ENCODE measurements at regions not wholly inside any gene's neighbourhood (a gene's known extent, or its start where the extent isn't known, plus 50 kb on each side); places are given as distances from the start of the nearest gene placed in this dataset.
"Not testable (repeated sequence)": the region's sequence is repeated elsewhere in the genome, so short reads cannot be mapped to it uniquely, and the experiment has no call there.

DNA sequence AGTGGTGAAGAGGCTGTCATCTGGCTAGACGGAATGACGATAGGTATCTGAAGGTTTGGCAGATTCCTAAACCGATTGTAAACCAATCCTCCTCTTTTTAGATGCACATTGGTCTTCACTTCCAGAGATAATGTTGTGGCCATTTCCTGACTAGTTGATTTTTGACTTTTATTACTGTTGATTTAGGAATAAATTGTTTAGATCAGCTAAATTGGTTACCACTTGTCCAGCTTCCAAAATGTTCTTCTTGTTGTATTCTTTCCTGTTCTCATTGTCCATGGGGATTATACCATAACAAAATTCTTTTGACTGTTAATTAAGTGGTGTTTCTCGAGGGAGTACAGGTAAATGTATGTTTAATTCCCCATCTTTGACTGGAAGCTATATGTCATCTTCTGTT lies 119.7 kb downstream of the MACROH2A1 start:
- no peak for DNase-seq

DNA sequence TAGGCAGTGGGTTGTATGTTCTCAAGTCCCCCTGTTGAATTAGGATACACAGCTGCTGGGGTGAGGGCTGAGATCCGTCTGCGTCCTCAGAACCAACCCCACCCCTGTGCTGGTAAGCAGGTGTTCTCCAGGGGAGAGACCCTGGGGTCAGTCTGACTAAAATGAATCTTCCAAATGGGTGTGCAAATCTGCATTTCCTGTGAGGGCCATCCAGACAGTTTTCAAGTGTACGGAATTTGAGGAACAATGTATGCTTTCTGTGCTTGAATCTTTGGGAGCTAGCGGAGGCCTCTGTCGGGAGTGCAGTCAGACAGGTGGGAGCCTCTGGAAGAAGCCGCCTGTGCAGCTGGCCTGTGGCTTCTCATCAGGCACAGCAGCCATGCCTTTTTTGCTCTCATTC lies 122.9 kb downstream of the MACROH2A1 start:
- DNase-seq: no peak

DNA sequence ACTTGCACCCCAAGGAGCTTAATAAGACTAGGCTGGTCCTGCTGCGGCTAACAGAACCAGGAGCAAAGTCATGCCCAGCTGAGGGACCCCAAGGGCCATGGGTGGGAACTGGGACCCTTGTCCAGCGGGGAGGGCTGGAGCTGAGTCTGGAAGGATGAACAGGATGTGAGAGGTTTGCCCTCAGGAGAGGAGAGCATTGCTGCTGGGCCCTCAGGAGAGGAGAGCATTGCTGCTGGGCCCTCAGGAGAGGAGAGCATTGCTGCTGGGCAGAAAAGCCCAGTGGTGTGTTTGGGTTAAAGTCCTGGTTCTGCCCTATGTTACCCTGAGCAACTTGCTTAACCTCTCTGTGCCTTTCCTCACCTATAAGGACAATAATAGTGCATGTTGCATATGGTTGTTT lies 125.8 kb downstream of the MACROH2A1 start:
- DNase-seq: no peak

DNA sequence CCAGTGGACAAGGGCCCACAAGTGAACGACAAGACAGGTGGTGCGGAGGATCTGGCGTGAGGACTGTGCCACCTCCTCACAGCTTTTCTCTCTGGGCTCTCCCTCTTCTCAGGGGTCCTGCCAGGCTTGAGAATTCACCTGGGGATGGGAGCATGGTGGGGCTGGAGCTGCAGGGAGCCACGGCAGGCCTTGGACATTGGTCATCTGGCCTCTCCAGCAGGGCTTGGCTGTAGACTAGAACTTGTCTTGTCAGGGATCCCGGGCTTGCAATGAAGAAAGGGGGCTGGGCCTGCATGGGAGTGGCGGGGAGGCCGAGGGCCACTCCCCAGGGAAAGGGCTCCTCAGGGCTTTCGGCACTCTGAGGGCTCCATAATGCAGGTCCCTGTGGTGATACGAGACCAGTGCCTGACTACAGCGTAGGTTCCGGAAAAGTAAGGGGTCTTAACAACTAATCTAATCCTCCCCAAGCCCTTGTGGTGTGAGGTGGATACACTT lies 126.7 kb downstream of the MACROH2A1 start:
- DNase-seq: no peak

DNA sequence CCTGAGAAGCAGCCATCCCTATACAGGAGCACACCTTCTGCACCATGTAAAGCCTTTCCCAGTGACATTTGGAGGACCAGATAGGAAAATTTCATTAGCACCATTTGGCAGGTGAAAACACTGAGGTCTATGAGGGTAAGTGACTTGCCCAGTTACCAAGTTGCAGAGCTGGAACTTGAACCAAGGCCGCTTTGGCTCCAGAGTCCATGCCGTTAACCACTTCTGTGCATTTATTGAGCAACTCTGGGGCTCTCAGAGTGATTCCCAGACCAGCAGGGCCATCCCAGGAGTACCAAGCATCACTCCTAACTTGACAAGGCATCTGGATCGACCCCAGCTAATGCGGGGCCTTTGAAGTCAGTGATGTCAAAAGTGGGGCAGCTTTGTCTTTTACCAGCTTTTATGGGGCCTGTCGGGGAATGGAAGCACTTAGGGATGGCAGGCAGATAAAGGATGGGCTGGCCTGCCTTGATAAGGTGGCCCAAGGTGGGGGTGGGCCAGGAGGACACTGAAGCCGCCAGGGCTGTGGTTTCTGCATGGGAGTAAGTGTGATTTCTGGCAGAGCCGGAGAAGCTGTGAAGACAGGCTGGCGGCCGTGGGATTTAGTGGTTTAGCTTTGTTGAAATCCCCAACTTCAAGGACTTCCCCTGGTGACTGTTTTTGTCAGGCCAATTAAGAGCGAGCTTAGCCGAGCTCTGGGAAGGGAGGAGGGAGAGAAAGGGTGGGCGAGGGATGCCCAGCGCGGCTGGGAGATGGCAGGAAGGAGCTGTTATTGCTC lies 127.3 kb downstream of the MACROH2A1 start:
- no peak for DNase-seq

DNA sequence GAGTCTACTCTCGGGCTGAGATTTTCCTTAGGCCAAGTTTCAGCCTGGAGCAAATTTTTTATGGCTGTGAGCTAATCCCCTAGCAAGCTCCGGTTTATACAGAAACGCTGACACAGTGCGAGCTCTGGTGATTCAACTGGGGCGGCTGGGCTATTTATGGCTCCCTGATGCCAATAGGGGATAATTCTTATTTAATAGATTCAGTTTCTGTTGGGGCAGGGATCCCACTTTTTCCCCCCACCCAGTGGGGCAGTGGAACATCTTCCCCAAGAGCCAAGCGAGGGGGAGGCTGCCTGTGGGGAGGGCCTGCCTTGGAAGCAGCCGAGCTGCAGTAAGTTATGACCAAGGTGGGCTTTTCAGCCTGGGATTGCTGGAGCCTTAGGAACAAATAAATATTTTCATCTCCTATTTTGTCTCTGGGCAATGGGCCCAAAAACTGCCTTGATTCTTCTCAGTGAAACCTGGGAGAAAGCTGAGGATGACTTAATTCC lies 129.1 kb downstream of the MACROH2A1 start:
- DNase-seq: peak; percentile 89

DNA sequence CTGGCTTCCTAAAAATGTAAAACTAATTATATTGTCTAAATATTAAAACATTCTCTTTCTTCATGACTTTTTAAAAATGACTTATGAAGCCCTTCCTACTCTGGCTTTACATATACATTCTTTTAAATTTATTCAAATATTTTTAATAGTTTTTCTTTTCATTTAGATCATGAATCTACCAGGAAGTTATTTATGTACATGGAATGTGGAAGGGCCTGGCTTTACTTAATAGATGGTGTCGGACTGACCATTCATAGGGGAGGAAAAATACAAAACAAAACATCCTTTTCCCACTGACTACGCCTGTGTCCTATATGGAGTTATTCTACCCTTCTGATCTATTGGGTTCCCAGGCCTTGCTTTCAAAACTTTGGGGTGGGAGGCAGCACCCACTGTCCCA lies 129.8 kb downstream of the MACROH2A1 start:
- DNase-seq: peak; percentile 73

DNA sequence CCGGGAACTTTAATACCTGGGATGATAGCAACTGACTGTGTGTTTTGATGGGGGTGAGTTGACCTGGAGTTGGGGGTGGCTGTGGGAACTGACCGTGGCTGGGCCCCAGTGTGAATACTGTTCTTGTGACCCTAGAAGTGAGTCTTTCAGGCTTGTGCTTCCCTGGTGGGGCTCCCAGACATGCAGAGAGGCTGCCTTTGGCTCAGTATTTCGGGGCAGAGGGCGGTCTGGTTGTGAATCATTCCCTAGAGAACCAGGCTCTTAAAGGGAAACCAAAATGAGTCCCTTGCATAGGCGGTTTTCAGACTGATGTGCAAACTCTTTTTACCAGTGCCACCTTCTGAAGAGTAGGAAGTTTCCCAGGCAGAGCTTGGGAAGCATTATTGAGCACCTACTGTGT lies 132.1 kb downstream of the MACROH2A1 start:
- peak; percentile 75 for DNase-seq

DNA sequence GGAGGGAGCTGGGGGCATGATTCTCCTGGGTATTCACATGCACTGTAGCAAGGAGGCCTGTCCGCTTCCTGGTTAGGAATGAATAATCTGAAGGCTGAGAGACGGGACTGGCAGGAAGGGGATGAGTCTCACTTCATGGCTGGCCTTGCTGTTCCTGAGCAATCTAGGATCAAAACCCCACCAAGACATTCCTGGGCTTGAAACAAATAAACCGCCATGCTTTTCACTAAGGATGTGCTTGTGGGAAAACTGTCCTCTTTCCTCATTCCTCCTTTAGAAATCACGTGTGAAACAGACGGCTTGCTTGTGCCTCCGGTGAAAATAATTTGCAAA lies 132.8 kb downstream of the MACROH2A1 start:
- DNase-seq: peak; percentile 64

DNA sequence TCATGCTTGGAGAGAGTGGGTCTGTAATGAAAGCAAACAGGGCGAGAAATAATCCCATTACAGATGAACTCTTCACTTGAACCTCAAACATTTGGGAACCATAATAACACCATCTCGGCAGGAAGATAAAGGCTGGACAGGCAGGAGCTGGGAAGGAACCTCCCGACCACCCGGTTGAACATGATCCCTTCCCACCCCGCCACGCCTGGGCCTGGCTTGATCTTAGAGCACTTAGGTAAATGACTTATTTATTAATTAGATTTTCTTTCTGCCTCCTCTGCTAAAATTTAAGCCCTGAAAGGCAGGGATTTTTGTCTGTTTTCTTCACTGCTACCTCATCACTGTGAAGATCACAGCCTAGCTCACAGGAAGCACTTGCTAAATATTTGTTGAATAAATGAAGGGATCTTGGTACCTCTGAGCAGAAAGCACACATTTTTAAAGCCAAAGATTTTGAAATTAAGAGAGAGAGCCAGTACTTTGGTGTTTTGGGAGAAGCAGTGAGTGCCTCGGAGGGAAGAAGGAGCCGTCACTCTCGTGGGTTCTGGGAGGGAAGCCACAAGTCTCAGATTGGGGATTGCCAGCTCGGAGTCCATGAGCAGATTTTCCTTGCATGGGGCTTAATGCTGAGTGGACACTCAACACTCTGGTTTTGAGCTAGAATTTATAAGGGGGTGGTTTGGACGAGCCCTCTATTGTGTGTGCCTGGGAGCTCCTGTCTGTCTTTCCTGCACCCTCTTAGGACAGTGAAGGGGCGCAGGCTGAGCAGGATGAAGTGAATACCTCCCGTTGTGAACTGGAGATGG lies 133.3 kb downstream of the MACROH2A1 start:
- no peak for DNase-seq

DNA sequence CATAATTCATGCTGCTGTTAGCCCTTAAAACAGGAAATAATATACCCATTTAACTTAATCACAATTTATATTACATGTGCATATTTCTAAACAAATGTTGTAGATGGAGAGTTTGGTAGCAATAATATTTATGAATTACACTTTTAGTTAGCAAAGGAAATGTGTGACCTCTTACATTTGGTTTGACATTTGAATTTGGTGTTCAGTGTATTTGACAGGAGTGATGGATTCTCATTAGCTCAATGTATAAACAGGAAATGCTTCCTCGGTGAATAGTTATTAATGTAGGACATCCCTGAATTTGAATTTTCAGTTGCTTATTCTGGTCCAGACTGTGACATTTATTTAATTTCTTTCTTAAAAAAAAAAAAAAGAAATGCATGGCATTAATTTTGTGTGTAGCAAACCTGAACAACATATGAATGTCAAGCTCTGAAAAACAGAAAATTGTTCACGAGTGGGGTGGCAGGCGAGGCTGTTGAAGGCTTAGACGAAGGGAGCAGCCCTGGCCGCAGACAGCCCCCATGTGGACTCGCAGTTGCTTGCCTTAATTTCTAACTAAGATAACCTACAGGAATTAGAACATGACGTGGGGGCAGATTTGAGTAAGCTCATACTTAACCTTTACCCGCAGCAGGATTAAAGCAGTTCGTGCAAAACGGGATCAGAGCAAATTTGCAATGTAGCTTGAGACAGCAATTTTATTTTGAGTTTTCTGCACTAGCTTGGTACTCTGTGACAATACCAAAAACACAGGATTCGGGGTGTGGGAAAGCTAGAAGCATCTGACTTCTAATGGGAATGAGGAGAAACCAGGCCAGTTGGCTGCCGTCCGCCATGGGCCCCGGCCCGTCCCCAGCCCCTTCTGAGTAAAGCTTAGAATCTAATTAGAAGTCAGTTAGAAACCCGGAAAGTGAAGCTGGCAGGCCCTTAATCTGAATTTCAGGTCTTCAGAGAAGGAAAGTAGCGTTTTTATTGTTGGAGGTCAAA lies 134.3 kb downstream of the MACROH2A1 start:
- DNase-seq: peak; percentile 88

DNA sequence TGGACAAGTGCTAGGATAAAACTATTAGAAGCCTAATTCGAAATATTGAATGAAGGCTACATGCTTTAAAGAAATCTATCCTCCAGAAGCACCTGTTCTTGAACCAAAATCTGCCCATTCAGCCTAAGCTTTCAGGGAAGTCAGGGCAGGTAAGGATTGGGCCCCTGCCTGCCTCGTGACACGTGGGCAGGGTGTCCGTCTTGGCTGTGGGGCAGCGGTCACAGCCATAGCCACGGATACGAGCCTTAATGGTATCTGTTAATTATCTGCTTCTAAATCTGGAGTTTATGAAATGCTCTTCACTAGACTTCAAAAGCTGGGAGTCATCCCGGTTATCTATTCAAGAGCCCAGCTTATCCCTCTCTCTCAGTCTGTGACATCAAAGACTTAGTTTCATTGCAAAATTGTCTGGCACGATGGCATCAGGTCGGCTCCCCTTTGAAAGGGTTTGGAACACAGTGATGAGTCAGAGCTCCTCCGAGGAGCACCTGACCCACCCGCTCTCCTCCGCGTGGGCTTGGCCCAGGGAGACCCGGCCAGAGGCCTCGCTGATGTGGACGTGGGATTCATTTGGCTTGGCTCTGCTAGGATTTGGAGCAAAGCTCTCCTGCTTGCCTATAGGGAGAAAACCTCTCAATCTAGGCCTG lies 135.9 kb downstream of the MACROH2A1 start:
- no peak for DNase-seq

DNA sequence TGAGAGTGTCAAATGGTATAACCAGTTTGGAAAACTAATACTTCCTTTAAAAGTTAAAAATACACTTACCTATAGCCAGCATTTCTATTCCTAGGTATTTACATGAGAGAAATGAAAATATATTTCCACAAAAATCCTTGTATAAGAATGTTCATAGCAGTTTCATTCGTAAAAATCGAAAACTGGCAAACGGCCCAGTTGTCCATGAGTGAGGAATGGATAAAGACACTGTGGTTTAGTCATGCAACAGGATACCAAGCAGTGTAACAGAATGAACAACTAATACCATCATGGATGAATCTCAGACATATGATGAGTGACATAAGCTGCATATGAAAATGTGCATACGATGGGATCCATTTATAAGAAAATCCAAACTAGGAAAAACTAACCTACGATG lies 136.7 kb downstream of the MACROH2A1 start:
- peak; percentile 48 for DNase-seq

DNA sequence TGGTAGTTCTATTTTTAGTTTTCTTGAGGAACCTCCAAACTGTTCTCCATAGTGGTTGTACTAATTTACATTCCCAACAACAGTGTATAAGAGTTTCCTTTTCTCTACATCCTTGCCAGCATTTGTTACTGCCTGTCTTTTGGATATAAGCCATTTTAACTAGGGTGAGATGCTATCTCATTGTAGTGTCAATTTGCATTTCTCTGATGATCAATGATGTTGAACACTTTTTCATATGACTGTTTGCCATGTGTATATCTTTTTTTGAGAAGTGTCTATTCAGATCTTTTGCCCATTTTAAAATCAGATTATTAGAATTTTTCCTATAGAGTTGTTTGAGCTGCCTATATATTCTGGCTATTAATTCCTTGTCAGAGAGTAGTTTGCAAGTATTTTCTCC lies 138.9 kb downstream of the MACROH2A1 start:
- not testable (repeated sequence) for DNase-seq

DNA sequence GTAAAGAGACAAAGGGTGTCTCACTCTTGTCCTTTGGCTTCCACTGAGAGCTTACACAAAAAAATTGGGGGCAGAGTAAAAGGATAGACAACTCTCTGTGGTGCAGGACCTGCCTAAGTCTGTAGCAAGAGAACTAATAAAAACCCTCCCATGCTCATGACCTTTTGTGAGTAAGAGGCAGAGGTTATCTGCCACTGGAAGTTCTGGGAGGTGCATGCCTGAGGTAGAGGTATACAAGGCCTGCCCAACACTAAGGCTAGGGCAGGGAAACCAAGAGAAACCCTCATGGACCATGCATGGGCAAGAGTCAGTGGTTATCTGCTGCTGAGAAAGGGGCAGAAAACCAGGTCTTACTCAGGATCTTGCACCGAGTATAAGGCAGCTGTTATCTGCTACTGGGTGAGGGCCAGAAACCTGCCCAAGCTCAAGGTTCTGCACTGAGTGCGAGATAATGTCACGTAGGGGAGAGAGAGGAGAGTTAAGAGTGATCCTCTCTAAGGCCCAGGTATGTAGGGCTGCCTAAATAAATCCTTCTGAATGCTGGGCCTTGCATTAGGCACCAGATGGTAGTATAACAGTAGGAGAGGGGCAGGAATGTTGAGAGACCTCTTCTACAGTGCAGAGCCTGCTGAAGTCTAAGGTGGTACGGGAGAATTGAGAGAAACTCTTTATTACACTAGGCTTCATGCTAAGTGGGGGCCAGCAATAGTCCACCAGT lies 143.4 kb downstream of the MACROH2A1 start:
- DNase-seq: no peak

DNA sequence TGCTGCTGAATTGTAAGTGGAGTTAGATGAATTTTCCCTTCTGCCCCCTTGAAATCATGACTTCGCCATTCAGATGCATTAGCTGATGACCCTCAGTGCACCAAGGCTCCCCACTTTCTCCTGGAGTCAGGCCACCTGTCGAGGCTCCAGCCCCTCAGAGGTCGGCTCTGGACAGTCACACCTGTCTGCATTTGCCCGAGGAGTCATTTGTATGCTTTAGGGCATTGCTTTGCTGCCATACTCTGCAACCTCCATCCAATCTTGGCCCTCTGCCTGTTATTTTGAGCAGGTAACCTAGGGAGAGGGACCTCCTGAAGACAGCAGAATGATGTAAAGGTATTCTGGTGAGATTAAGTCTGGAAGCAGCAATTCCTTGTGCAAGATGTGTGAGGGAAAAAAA lies 144.8 kb downstream of the MACROH2A1 start:
- DNase-seq: no peak

DNA sequence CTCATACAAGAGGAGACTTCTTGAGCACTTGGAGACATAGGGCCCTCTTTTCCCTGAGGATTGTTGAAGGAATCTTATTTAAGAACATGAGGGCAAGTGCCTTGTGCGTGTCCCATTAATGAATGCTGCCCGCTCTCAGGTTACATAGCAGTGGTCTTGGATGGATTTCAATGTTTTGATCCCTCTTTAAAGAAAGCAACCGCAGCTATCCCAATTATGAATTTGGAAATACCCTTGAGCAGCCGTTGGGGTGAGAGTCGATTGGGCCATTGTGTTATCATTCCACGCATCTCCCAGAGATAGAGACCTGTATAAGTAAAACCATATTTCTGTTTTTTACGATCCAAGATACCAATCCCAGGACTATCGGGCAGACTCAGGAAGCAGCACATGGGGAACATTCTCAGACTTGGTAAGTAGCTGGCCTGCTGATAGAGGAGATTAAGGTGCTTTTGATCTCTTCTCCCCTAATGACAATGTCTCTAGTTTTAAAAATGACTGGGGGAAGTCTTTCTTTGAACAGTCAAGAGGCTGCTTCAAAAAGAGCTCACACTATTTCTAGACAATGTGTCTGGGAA lies 145.3 kb downstream of the MACROH2A1 start:
- no peak for DNase-seq

DNA sequence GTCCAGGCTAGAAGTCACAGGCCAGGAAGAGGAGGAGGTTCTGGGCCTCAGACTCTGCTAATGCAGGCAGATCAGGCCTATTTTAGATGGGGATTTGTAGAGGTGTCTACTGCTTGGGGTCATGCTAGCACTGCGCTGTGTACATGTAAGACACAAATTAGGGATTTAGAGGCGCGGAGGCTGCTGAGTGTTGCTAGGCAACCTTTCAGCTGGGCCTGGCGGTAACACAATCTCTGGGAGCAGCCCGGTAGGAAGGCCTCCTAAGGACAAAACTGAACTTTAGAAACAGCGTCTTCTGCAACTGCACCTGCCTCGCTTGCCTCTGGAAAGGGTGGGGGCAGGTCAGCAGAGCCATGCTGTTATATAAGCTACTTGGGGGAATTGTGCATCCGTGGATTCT lies 147.9 kb downstream of the MACROH2A1 start:
- no peak for DNase-seq

DNA sequence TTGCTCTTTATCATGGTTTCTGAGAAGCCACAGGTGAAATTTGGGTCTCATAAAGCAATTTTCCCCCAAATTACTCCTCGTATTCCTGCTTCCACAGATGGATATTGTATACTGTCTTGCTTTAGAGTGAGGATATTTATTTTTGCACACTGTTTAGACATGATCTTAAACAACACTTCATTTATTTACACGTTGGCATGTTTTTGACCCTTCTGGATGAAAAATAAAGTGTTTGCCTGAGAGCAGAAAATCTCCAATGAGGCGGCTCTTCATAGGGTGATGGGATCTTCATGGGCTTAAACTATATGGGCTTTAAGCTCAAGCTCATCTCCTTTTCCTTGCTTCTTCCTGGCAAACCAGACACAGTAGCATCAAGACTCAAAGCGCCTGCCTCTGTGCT lies 148.4 kb downstream of the MACROH2A1 start:
- no peak for DNase-seq

DNA sequence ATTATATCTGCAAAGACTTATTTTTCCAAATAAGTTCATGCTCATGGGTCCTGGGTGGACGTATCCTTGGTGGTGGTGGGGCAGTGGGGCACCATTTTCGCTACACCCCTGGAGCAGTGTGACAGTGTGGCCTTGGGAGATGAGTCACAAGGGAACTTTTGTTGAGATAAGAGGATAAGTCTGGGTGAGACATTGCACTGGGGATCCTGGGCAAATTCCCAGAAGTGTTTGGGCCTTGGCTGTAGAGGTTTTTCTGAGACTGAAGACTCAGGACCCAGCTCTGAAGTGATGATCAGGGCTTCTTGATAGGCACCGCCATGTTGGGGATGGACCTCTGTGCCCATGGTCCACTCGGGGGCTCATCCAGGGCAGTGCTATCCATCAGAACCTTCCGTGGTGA lies 149.4 kb downstream of the MACROH2A1 start:
- DNase-seq: no peak

DNA sequence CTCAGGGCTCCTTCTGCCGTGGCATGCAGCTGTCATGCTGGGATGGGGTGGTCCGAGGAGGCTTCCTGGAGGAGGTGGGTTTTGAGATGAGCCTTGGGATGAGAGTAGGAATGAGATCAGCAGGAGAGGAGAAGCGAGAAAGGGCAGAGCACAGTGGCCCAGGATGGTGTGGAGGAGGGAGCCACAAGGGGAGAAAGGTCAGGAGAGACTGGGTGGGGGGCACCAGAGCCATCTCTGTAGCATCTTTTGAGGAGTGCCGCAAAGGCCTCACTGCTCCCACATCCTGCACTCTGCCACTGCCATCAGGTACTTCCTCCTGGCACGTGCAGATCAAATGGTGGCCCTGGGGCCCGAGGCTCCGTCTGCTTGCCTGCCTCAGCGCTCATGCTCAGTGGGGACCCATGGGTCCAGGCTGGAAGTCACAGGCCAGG lies 150.2 kb downstream of the MACROH2A1 start:
- DNase-seq: no peak
